ENCODE measurements at regions not wholly inside any gene's neighbourhood (a gene's known extent, or its start where the extent isn't known, plus 50 kb on each side); places are given as distances from the start of the nearest gene placed in this dataset.
"Not testable (repeated sequence)": the region's sequence is repeated elsewhere in the genome, so short reads cannot be mapped to it uniquely, and the experiment has no call there.

DNA sequence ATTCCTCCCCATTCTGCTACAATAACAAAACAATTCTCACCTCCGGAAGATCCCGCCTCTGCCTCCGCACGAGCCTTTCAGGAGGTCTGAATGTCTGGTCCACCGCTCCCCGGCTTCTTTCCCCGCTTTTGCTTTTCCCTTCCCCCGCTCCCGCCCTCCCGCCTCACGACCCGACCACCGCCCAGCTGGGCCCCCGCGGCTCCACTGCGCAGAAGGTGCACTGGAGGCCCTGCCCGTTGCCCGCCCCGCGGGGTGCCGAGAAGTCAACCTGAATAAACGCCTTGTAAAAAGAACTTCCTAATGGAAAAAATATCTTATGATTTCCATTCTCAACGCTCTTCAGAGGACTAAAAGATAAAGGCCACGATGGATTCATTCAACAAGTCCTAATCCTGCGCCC, 93.8 kb upstream of the NBPF11 start:
- H3K36me3 ChIP-seq (ENCODE audit: insufficient read depth, low read length); H3K27me3 ChIP-seq (ENCODE audit: control insufficient read depth, insufficient read depth, low read length); H3K4me2 ChIP-seq (ENCODE audit: low read length); H3K9ac ChIP-seq (ENCODE audit: low read depth, low read length); H3K9me3 ChIP-seq (replicated peaks; ENCODE audit: low read length); H3K4me1 ChIP-seq (ENCODE audit: control insufficient read depth, insufficient read depth, low read length); H3K4me3 ChIP-seq (ENCODE audit: low read length): not testable (repeated sequence)

DNA sequence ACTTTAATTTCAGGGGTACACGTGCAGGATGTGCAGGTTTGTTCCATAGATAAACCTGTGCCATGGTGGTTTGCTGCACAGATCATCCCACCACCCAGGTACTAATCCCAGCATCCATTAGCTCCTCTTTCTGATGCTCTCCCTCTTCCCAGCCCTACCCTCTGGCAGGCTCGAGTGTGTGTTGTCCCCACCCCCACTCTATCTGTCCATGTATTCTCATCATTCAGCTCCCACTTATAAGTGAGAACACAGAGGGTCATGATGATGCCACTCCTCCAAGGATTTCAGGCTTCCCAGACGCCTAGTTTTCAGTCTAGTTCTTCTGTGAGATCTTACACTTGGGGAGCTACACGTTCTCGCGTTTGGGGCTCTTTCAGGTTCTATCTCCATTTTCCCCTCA, 93.4 kb upstream of the NBPF11 start:
- not testable (repeated sequence) for H3K9me3 ChIP-seq (replicated peaks; ENCODE audit: low read length); H3K9ac ChIP-seq (ENCODE audit: low read depth, low read length); H3K36me3 ChIP-seq (ENCODE audit: insufficient read depth, low read length); H3K4me1 ChIP-seq (ENCODE audit: control insufficient read depth, insufficient read depth, low read length); H3K27me3 ChIP-seq (ENCODE audit: control insufficient read depth, insufficient read depth, low read length); H3K4me3 ChIP-seq (ENCODE audit: low read length); H3K4me2 ChIP-seq (ENCODE audit: low read length)

DNA sequence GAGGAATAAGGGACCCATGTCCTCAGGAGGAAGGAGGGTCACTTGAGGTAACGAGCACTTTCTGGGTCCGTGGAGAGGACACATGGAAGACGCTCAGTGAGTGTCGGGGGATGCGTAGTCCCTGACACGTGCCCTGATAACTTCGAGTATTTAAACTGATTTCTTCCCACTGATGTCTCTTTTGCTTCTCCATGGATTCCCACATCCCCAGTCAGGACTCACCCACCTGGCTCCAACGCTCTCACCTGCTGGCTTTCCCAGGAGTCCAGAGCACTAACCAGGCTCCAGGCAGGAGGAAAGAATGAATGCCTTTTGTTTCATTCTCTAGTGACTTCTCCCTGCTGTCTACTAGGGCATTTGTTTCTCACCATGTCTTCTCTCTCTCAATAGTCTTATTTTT, 81.2 kb upstream of the NBPF11 start:
- H3K9me3 ChIP-seq (replicated peaks; ENCODE audit: low read length); H3K4me3 ChIP-seq (ENCODE audit: low read length); H3K9ac ChIP-seq (ENCODE audit: low read depth, low read length); H3K27me3 ChIP-seq (ENCODE audit: control insufficient read depth, insufficient read depth, low read length); H3K4me1 ChIP-seq (ENCODE audit: control insufficient read depth, insufficient read depth, low read length); H3K36me3 ChIP-seq (ENCODE audit: insufficient read depth, low read length); H3K4me2 ChIP-seq (ENCODE audit: low read length): not testable (repeated sequence)

DNA sequence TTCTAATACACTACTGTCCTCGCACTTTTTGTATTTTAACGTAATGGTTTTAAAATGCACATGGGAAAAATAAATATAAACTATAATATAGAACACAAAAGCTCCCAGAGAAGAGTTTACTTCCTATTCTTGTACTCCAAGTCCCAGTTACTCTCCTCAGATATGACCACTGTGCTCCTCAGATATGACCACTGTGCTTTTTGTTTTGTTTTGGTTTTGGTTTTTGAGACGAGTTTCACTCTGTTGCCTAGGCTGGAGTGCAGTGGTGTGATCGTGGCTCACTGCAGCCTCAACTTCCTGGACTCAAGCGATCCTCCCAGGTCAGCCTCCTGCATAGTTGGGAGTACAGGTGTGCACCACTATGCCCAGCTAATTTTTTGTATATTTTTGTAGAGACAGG, 76.8 kb upstream of the NBPF11 start:
- not testable (repeated sequence) for H3K4me1 ChIP-seq (ENCODE audit: control insufficient read depth, insufficient read depth, low read length); H3K27me3 ChIP-seq (ENCODE audit: control insufficient read depth, insufficient read depth, low read length); H3K9me3 ChIP-seq (replicated peaks; ENCODE audit: low read length); H3K36me3 ChIP-seq (ENCODE audit: insufficient read depth, low read length); H3K9ac ChIP-seq (ENCODE audit: low read depth, low read length); H3K4me2 ChIP-seq (ENCODE audit: low read length); H3K4me3 ChIP-seq (ENCODE audit: low read length)

DNA sequence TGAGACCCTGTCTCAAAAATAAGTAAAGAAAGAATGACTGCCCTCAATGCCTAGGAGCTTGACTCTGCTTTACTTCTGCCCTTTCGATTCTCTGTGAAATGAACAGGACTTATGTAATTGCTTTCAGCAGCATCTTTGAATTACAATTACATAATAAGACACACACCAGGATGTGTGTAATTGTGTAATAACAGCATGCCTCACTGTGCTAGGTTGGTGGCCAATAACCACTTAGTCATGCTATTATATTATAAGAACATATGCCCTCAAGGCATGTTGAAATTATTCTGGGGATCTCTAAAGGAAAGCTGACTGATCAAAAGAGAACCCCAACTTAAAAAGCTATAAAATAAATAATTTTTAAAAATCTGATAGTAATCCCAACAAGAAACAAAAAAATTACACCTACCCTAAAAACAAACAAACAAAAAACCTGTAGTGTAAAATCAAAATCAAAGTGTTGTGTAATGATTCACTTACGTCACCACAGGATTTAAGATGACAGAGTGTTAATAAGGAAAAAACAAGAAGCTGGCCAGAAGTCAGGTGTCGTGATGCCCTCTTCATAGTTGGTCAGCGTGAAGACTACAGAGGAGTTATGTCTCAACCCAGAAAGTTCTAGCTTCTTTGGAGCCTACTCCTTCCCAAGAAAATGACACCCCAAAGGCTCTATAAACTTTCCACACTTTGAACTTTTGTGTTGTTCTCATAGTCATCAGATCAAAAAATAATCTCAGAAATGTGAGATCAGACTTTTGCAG, 70.5 kb upstream of the NBPF11 start:
- H3K9me3 ChIP-seq (replicated peaks; ENCODE audit: low read length); H3K4me2 ChIP-seq (ENCODE audit: low read length); H3K27me3 ChIP-seq (ENCODE audit: control insufficient read depth, insufficient read depth, low read length); H3K4me1 ChIP-seq (ENCODE audit: control insufficient read depth, insufficient read depth, low read length); H3K9ac ChIP-seq (ENCODE audit: low read depth, low read length); H3K36me3 ChIP-seq (ENCODE audit: insufficient read depth, low read length); H3K4me3 ChIP-seq (ENCODE audit: low read length): not testable (repeated sequence)

DNA sequence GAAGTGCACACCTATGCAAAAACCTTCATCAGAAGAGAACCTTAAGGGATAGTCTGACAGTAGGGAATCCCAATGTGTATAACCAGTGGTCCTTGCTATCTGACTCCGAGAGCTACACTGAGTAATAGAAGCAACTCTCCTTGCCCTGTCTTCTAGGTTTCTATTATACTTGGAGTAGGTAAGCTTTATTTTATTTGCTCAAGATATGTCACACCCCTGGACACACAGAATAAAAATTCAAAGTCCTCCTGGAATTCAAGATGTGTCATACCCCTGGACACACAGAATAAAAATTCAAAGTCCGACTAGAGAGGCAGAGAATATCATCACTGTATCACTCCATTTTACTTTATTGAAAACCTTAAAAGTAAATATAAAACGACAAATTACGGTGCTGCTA, 69.5 kb upstream of the NBPF11 start:
- not testable (repeated sequence) for H3K27me3 ChIP-seq (ENCODE audit: control insufficient read depth, insufficient read depth, low read length); H3K4me2 ChIP-seq (ENCODE audit: low read length); H3K4me1 ChIP-seq (ENCODE audit: control insufficient read depth, insufficient read depth, low read length); H3K9me3 ChIP-seq (replicated peaks; ENCODE audit: low read length); H3K9ac ChIP-seq (ENCODE audit: low read depth, low read length); H3K4me3 ChIP-seq (ENCODE audit: low read length); H3K36me3 ChIP-seq (ENCODE audit: insufficient read depth, low read length)

DNA sequence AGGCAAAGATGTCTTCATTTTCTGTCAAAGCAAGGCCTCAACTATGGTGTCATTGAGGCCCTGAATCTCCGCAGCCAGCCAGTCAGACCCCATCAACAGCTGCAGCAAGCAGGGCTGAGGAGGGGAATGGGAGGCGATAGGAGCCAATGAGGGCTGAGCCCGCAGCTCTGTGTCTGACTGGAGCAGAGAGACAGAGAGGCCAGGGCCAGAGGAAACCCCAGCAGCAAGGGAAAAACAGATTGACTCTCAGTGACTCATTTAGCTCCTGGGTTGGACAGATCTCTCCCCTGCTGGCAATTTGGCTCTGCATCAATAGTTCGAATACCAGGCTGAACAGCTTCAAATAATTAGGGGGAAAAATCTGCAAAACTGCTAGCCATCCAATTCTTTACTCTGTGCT, 67.1 kb upstream of the NBPF11 start:
- H3K9me3 ChIP-seq (replicated peaks; ENCODE audit: low read length); H3K9ac ChIP-seq (ENCODE audit: low read depth, low read length); H3K36me3 ChIP-seq (ENCODE audit: insufficient read depth, low read length); H3K4me1 ChIP-seq (ENCODE audit: control insufficient read depth, insufficient read depth, low read length); H3K4me3 ChIP-seq (ENCODE audit: low read length); H3K27me3 ChIP-seq (ENCODE audit: control insufficient read depth, insufficient read depth, low read length); H3K4me2 ChIP-seq (ENCODE audit: low read length): not testable (repeated sequence)

DNA sequence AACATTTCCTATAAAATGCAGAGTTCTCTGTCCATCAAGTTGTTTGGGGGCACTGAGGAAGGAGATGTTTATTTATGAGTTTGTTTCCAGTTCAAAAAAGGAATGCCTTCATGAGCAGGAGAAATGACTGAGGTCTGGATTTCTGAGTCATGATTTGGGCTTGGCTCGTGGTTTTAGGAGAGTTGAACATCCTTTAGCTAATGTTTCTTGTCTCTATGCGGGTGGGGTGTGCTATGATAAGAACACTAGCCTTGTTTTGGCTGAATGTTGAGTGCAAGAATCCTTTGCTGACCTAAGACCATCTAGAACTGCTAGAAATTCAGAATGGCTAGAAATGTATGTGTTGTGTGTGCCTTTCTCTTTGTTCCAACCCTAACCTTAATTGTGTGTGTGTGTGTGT, 59.1 kb upstream of the NBPF11 start:
- H3K4me3 ChIP-seq (ENCODE audit: low read length); H3K27me3 ChIP-seq (ENCODE audit: control insufficient read depth, insufficient read depth, low read length); H3K9ac ChIP-seq (ENCODE audit: low read depth, low read length); H3K4me2 ChIP-seq (ENCODE audit: low read length); H3K36me3 ChIP-seq (ENCODE audit: insufficient read depth, low read length); H3K9me3 ChIP-seq (replicated peaks; ENCODE audit: low read length); H3K4me1 ChIP-seq (ENCODE audit: control insufficient read depth, insufficient read depth, low read length): not testable (repeated sequence)

DNA sequence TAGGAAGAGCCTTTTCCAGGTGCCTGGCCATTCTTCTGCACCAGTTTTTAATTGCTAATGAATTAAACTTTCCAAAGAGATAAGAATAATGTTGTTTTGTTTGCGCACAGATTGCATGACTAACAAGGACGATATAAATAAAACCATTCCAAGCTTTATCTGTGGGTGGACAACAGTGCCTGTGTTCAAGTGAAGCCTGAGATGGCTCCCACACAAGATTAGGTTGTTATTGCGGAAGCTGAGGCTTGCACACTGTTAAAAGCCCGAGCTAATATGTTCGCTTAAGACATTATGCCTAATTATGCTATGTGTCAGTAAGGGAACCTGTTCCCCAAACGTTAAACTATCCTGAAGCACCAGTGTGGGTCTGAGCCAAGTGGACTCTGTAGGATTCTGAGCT, 58.5 kb upstream of the NBPF11 start:
- not testable (repeated sequence) for H3K4me1 ChIP-seq (ENCODE audit: control insufficient read depth, insufficient read depth, low read length); H3K4me2 ChIP-seq (ENCODE audit: low read length); H3K4me3 ChIP-seq (ENCODE audit: low read length); H3K9me3 ChIP-seq (replicated peaks; ENCODE audit: low read length); H3K36me3 ChIP-seq (ENCODE audit: insufficient read depth, low read length); H3K9ac ChIP-seq (ENCODE audit: low read depth, low read length); H3K27me3 ChIP-seq (ENCODE audit: control insufficient read depth, insufficient read depth, low read length)

DNA sequence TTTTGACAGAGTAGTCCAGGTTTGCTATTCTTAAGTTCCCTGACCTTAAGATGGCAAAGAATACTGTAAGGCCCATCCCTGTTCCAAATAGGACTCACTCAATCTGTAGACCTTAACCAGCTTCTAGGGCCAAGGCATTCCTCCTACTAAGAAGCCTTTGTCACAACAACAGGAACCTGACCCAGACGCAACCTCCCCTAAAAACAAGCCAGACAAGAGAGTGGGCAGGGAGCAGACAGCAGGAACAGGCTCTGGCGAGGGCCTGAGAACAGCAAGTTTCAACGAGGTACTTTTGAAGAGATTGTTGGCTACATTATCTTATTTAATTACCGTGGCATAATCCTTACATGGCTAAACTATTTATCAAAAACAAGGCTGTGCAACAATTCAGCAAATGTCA, 58.1 kb upstream of the NBPF11 start:
- not testable (repeated sequence) for H3K36me3 ChIP-seq (ENCODE audit: insufficient read depth, low read length); H3K9me3 ChIP-seq (replicated peaks; ENCODE audit: low read length); H3K4me2 ChIP-seq (ENCODE audit: low read length); H3K4me3 ChIP-seq (ENCODE audit: low read length); H3K27me3 ChIP-seq (ENCODE audit: control insufficient read depth, insufficient read depth, low read length); H3K9ac ChIP-seq (ENCODE audit: low read depth, low read length); H3K4me1 ChIP-seq (ENCODE audit: control insufficient read depth, insufficient read depth, low read length)

DNA sequence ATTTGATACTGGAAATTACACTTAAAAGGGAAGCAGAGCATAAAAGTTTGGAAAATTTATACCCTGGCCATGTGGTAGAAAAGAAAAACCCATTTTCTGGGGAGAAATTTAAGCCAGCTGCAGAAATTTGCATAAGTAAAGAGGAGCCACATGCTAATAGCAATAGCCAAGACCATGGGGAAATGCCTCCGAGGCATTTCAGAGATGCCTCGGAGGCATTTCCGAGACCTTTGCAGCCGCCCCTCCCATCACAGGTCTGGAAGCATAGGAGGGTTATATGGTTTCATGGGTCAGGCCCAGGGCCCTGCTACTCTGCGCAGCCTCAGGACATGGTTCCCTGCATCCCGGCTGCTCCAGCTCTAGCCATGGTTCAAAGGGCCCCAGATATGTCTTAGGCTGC, 49.9 kb upstream of the NBPF11 start:
- H3K36me3 ChIP-seq (ENCODE audit: insufficient read depth, low read length); H3K27me3 ChIP-seq (ENCODE audit: control insufficient read depth, insufficient read depth, low read length); H3K9ac ChIP-seq (ENCODE audit: low read depth, low read length); H3K4me1 ChIP-seq (ENCODE audit: control insufficient read depth, insufficient read depth, low read length); H3K4me3 ChIP-seq (ENCODE audit: low read length); H3K9me3 ChIP-seq (replicated peaks; ENCODE audit: low read length); H3K4me2 ChIP-seq (ENCODE audit: low read length): not testable (repeated sequence)
